ENCODE measurements at regions not wholly inside any gene's neighbourhood (a gene's known extent, or its start where the extent isn't known, plus 50 kb on each side); places are given as distances from the start of the nearest gene placed in this dataset.

GRCh38 chr1:38708701-38709258 lies 150.8 kb downstream of the RRAGC start:
- no peak for TF ChIP-seq CTCF (IDR thresholded peaks at IDR 0.05; ENCODE audit: insufficient read depth, low read length, poor library complexity, severe bottlenecking)
- no peak for DNase-seq (ENCODE audit: extremely low read depth, insufficient read length)
- Histone ChIP-seq H3K36me3 (ENCODE audit: control insufficient read depth, insufficient read depth, low read length) (no peaks in the 10 kb centered on the region), H3K4me3 (replicated peaks; ENCODE audit: low read depth, low read length) (no peak overlapping the region), H3K27me3 (replicated peaks; ENCODE audit: control insufficient read depth, insufficient read depth, low read length) (no peaks in the 10 kb centered on the region)

DNA sequence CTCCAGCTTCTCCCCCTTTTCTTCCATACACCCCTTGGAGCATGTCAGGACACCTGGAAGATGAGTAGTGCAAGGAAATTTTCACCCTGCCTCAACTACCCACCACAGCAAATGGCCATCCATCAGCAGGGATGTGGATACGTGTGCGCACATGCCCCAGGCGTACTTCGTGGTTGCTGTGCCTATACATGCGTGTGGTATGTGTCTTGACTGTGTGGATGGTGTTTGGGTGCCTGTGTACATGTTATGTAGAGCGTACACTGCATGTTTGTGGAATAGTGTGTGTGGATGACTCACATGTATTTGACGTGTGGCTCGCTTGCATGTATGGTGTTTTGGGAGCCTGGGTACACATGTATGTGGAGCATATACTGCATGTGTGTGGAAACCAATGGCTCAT lies 158.5 kb downstream of the RRAGC start:
- Histone ChIP-seq H3K27me3 (replicated peaks; ENCODE audit: control insufficient read depth, insufficient read depth, low read length) (no peaks in the 10 kb centered on the region; the same call in 1 of the 2 replicates), H3K4me3 (replicated peaks; ENCODE audit: low read depth, low read length) (no peak overlapping the region), H3K36me3 (ENCODE audit: control insufficient read depth, insufficient read depth, low read length) (no peaks in the 10 kb centered on the region)
- no peak for TF ChIP-seq CTCF (IDR thresholded peaks at IDR 0.05; ENCODE audit: insufficient read depth, low read length, poor library complexity, severe bottlenecking)
- no peak for DNase-seq (ENCODE audit: extremely low read depth, insufficient read length)

- Histone ChIP-seq H3K36me3 (ENCODE audit: control insufficient read depth, insufficient read depth, low read length) (no peaks in the 10 kb centered on the region), H3K4me3 (replicated peaks; ENCODE audit: low read depth, low read length) (no peak overlapping the region), H3K27me3 (replicated peaks; ENCODE audit: control insufficient read depth, insufficient read depth, low read length) (no peaks in the 10 kb centered on the region; the same call in none of the 2 replicates)
- DNase-seq (ENCODE audit: extremely low read depth, insufficient read length) = no peak
- TF ChIP-seq CTCF (IDR thresholded peaks at IDR 0.05; ENCODE audit: insufficient read depth, low read length, poor library complexity, severe bottlenecking) = no peak
Measured at GRCh38 chr1:38700077-38700470, 159.5 kb downstream of the RRAGC start.

GRCh38 chr1:38699330-38700076 lies 160.1 kb downstream of the RRAGC start:
- no peak overlapping the region for H3K4me3 ChIP-seq (replicated peaks; ENCODE audit: low read depth, low read length)
- TF ChIP-seq CTCF (IDR thresholded peaks at IDR 0.05; ENCODE audit: insufficient read depth, low read length, poor library complexity, severe bottlenecking) = no peak
- DNase-seq (ENCODE audit: extremely low read depth, insufficient read length) = no peak
- no peaks in the 10 kb centered on the region for H3K36me3 ChIP-seq (ENCODE audit: control insufficient read depth, insufficient read depth, low read length)
- no peaks in the 10 kb centered on the region; the same call in none of the 2 replicates for H3K27me3 ChIP-seq (replicated peaks; ENCODE audit: control insufficient read depth, insufficient read depth, low read length)

DNA sequence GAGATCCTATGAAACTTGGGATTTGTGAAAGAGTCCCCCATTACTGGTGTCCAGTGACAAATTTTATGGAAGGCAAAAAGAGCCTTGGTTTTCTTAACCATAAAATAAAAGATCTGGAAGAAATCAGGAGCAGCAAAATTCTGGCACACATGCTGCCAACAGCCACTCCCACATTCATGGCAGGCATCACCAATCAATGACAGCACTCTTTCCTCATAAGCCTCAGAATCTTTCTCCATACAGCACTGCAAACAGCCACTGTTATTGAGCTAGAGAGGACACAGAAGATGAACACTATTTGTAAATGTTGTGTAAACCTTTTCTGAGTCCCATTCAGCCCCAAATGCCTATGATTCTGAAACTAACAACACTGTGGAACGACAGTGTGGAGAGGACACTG lies 162.2 kb downstream of the RRAGC start:
- H3K36me3 ChIP-seq (ENCODE audit: control insufficient read depth, insufficient read depth, low read length) = no peaks in the 10 kb centered on the region
- H3K27me3 ChIP-seq (replicated peaks; ENCODE audit: control insufficient read depth, insufficient read depth, low read length) = no peaks in the 10 kb centered on the region; the same call in none of the 2 replicates
- no peak for DNase-seq (ENCODE audit: extremely low read depth, insufficient read length)
- H3K4me3 ChIP-seq (replicated peaks; ENCODE audit: low read depth, low read length) = no peak overlapping the region
- TF ChIP-seq CTCF (IDR thresholded peaks at IDR 0.05; ENCODE audit: insufficient read depth, low read length, poor library complexity, severe bottlenecking) = no peak

Measured in GM06990 (cell line).